Effector memory CD4-positive, alpha-beta T cell (primary cell): ENCODE measurements at regions not wholly inside any gene's neighbourhood (a gene's known extent, or its start where the extent isn't known, plus 50 kb on each side); places are given as distances from the start of the nearest gene placed in this dataset.
"Not testable (repeated sequence)": the region's sequence is repeated elsewhere in the genome, so short reads cannot be mapped to it uniquely, and the experiment has no call there.

Experiments used
- DNase-seq, 3 donors: peaks; one replicate each; pipeline ENCODE4 v3.0.0-alpha.2; 2020
- H3K27ac ChIP-seq: 2 replicates; pipeline ENCODE4 v1.7.0; 2013; ENCODE audit warnings: mild to moderate bottlenecking, low read length, moderate library complexity; ENCODE audit not compliant: insufficient read depth, poor library complexity, severe bottlenecking
- H3K27me3 ChIP-seq: replicated peaks from 2 replicates; pipeline ENCODE4 v1.7.0; 2013; ENCODE audit warnings: mild to moderate bottlenecking, low read length; ENCODE audit not compliant: insufficient read depth, control insufficient read depth, poor library complexity, severe bottlenecking
- H3K36me3 ChIP-seq: 2 replicates; pipeline ENCODE4 v1.7.0; 2013; ENCODE audit warnings: mild to moderate bottlenecking, low read length, moderate library complexity; ENCODE audit not compliant: control insufficient read depth, insufficient read depth
- H3K4me1 ChIP-seq: 2 replicates; pipeline ENCODE4 v1.7.0; 2013; ENCODE audit warnings: low read length, mild to moderate bottlenecking; ENCODE audit not compliant: control insufficient read depth, insufficient read depth, poor library complexity, severe bottlenecking
- H3K4me3 ChIP-seq: 2 replicates; pipeline ENCODE4 v1.7.0; 2013; ENCODE audit warnings: low read length, low read depth, mild to moderate bottlenecking; ENCODE audit not compliant: insufficient read depth, poor library complexity, severe bottlenecking
- H3K9me3 ChIP-seq: 2 replicates; pipeline ENCODE4 v1.7.0; 2013; ENCODE audit warnings: mild to moderate bottlenecking, low read length, moderate library complexity; ENCODE audit not compliant: control insufficient read depth

- H3K4me1 ChIP-seq = peaks cover 8% of the 10 kb centered on the region
- no peaks in the 10 kb centered on the region for H3K36me3 ChIP-seq
- peaks cover 4% of the 10 kb centered on the region for H3K27me3 ChIP-seq
- H3K4me3 ChIP-seq = no peak overlapping the region
- no peak overlapping the region for H3K27ac ChIP-seq
- H3K9me3 ChIP-seq = no peaks in the 10 kb centered on the region
- DNase-seq = no peak
Observed at GRCh38 chr2:236354973-236355595, 90.9 kb upstream of the ASB18 start.

- Histone ChIP-seq H3K4me3 (no peak overlapping the region), H3K9me3 (no peaks in the 10 kb centered on the region), H3K27me3 (peaks cover 4% of the 10 kb centered on the region), H3K36me3 (no peaks in the 10 kb centered on the region), H3K27ac (no peak overlapping the region), H3K4me1 (peaks cover 8% of the 10 kb centered on the region)
- no peak for DNase-seq
Observed at GRCh38 chr2:236355911-236356310, 91.7 kb upstream of the ASB18 start.

GRCh38 chr2:236356321-236356720 lies 92.1 kb upstream of the ASB18 start:
- H3K4me1 ChIP-seq, H3K27me3 ChIP-seq, H3K27ac ChIP-seq, H3K36me3 ChIP-seq, H3K4me3 ChIP-seq, H3K9me3 ChIP-seq, DNase-seq: not testable (repeated sequence)

GRCh38 chr2:236358482-236358881 lies 94.3 kb upstream of the ASB18 start:
- DNase-seq, H3K4me3 ChIP-seq, H3K36me3 ChIP-seq, H3K27ac ChIP-seq, H3K9me3 ChIP-seq, H3K27me3 ChIP-seq, H3K4me1 ChIP-seq: not testable (repeated sequence)

- Histone ChIP-seq H3K9me3 (no peaks in the 10 kb centered on the region), H3K36me3 (no peaks in the 10 kb centered on the region), H3K27ac (no peak overlapping the region), H3K4me3 (no peak overlapping the region), H3K4me1 (peaks cover 8% of the 10 kb centered on the region), H3K27me3 (no peaks in the 10 kb centered on the region)
- DNase-seq = no peak
Observed at GRCh38 chr2:236359426-236360045, 95.3 kb upstream of the ASB18 start.

- Histone ChIP-seq H3K36me3 (no peaks in the 10 kb centered on the region), H3K4me1 (peaks cover 8% of the 10 kb centered on the region), H3K9me3 (no peaks in the 10 kb centered on the region), H3K4me3 (no peak overlapping the region), H3K27ac (no peak overlapping the region), H3K27me3 (no peaks in the 10 kb centered on the region)
- no peak for DNase-seq
Observed at GRCh38 chr2:236360496-236360895, 96.3 kb upstream of the ASB18 start.

- no peak overlapping the region for H3K4me3 ChIP-seq
- no peaks in the 10 kb centered on the region for H3K36me3 ChIP-seq
- DNase-seq = no peak
- H3K27me3 ChIP-seq = no peaks in the 10 kb centered on the region
- no peaks in the 10 kb centered on the region for H3K9me3 ChIP-seq
- no peak overlapping the region for H3K27ac ChIP-seq
- H3K4me1 ChIP-seq = peaks cover 24% of the 10 kb centered on the region
Observed at GRCh38 chr2:236363711-236364277, 99.6 kb upstream of the ASB18 start.

GRCh38 chr2:236365258-236366048 lies 101.2 kb upstream of the ASB18 start:
- no peaks in the 10 kb centered on the region for H3K9me3 ChIP-seq
- peak overlapping the region; percentile 35 for H3K4me3 ChIP-seq
- DNase-seq = no peak
- peaks cover 16% of the 10 kb centered on the region for H3K4me1 ChIP-seq
- no peaks in the 10 kb centered on the region for H3K27me3 ChIP-seq
- H3K36me3 ChIP-seq = no peaks in the 10 kb centered on the region
- H3K27ac ChIP-seq = no peak overlapping the region

GRCh38 chr2:236366049-236366387 lies 101.8 kb upstream of the ASB18 start:
- no peak for DNase-seq
- H3K9me3 ChIP-seq = no peaks in the 10 kb centered on the region
- peak overlapping the region; percentile 35 for H3K4me3 ChIP-seq
- H3K27me3 ChIP-seq = no peaks in the 10 kb centered on the region
- H3K27ac ChIP-seq = no peak overlapping the region
- peaks cover 16% of the 10 kb centered on the region for H3K4me1 ChIP-seq
- no peaks in the 10 kb centered on the region for H3K36me3 ChIP-seq

GRCh38 chr2:236366397-236366796 lies 102.2 kb upstream of the ASB18 start:
- Histone ChIP-seq H3K9me3 (no peaks in the 10 kb centered on the region), H3K4me1 (peaks cover 16% of the 10 kb centered on the region), H3K4me3 (peak overlapping the region; percentile 35), H3K36me3 (no peaks in the 10 kb centered on the region), H3K27ac (no peak overlapping the region), H3K27me3 (no peaks in the 10 kb centered on the region)
- no peak for DNase-seq
